ENCODE measurements at regions not wholly inside any gene's neighbourhood (a gene's known extent, or its start where the extent isn't known, plus 50 kb on each side); places are given as distances from the start of the nearest gene placed in this dataset.

DNA sequence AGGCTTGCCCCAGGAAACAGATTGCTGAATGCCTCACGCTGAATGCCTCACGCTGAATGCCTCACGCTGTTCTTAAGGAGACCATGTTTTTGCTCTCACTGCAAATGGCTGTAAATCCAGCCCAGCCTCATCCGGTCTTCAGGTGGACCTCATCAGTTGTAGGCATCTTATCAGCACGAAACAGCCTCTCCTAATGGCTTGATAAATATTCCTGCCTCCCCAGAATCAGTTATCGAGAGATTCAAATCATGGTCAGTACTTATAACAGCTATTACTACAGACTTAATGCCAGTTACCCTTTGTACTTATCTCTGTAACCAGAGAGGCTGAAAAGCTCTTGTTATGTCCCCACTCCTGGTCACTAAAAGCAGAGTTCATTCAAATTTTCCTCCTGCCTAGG lies 290.6 kb downstream of the FZD1 start:
- no peaks in the 10 kb centered on the region for H3K9me3 ChIP-seq (ENCODE audit: control insufficient read depth in 2 of 2, insufficient read depth in 1 of 2, low read length in 1 of 2)
- 55% methylated on average over 6 of the region's 6 CpGs for WGBS
- H3K4me1 ChIP-seq (ENCODE audit: control insufficient read depth in 2 of 2, insufficient read depth in 2 of 2, low read length in 2 of 2): peaks cover 0 to 4% of the 10 kb centered on the region in 2 donors
- no peak overlapping the region for H3K27ac ChIP-seq (ENCODE audit: low read depth in 1 of 2, low read length in 1 of 2)
- DNase-seq (ENCODE audit: low read depth in 6 of 9, low spot score in 9 of 9): no peak
- H3K4me3 ChIP-seq (ENCODE audit: low read length in 2 of 2): no peak overlapping the region
- H3K36me3 ChIP-seq (ENCODE audit: control insufficient read depth in 2 of 2, insufficient read depth in 2 of 2, low read length in 1 of 2): no peaks in the 10 kb centered on the region
- H3K27me3 ChIP-seq (ENCODE audit: control insufficient read depth in 2 of 2, insufficient read depth in 1 of 2, low read length in 1 of 2): no peaks in the 10 kb centered on the region

DNA sequence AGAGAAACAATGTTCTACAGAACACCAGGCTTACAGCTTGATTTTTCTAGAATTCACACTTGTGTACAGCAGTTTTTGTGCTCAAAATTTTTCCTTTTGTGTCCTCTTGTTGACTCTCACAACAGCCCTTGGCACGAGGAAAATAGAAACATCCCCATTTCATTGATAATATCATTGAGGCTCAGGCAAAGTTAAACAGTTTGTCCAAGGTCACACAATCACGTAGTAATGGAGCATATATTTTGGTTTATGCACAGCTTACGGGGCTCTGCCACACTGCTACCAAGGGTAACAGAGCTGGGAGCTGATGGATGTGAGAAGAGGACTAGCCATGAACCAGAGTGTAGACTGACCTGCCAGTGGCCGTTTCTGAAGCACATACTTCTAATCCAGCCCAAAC lies 292.0 kb downstream of the FZD1 start:
- Histone ChIP-seq H3K36me3 (ENCODE audit: control insufficient read depth in 2 of 2, insufficient read depth in 2 of 2, low read length in 1 of 2) (no peaks in the 10 kb centered on the region), H3K4me1 (ENCODE audit: control insufficient read depth in 2 of 2, insufficient read depth in 2 of 2, low read length in 2 of 2) (peaks cover 0 to 4% of the 10 kb centered on the region in 2 donors), H3K4me3 (ENCODE audit: low read length in 2 of 2) (no peak overlapping the region), H3K27me3 (ENCODE audit: control insufficient read depth in 2 of 2, insufficient read depth in 1 of 2, low read length in 1 of 2) (no peaks in the 10 kb centered on the region), H3K27ac (ENCODE audit: low read depth in 1 of 2, low read length in 1 of 2) (no peak overlapping the region), H3K9me3 (ENCODE audit: control insufficient read depth in 2 of 2, insufficient read depth in 1 of 2, low read length in 1 of 2) (no peaks in the 10 kb centered on the region)
- no peak for DNase-seq (ENCODE audit: low read depth in 6 of 9, low spot score in 9 of 9)
- WGBS: 90% methylated on average over 4 of the region's 4 CpGs

DNA sequence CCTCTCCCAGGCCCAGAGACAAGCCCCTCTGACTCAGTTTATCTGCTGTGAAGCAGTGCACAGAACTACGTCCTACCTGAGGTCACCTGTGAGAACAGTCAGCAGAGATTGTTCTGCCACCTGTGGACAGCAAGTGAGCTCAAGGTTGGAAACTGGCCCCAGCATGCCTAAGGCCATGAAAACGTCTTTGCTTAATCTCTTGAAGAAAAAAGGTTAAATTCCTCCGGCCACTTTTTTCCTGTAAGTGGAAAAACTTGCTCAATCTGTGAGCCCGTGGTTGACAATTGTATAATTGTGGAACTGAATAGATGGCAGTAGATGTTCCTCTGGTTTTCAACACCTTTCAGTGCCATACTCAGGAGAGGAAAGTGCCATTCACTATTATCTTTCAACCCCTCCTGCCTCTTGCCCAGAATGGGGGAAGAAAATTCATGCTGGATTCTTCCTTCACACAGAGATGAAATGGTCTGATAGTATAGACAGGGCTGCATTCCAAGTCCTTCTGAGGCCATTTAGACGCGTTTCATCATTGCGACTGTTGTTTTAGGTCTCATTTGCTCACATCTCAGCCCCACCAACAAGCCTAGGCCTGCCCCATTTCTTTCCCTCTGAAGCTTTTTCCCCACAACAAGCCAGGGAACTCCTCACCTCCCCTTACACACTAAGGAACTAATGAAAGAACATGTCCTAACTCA lies 292.9 kb downstream of the FZD1 start:
- Histone ChIP-seq H3K27ac (ENCODE audit: low read depth in 1 of 2, low read length in 1 of 2) (peak overlapping the region in 1 of 2 donors; percentile 32), H3K4me1 (ENCODE audit: control insufficient read depth in 2 of 2, insufficient read depth in 2 of 2, low read length in 2 of 2) (peaks cover 0 to 4% of the 10 kb centered on the region in 2 donors), H3K27me3 (ENCODE audit: control insufficient read depth in 2 of 2, insufficient read depth in 1 of 2, low read length in 1 of 2) (no peaks in the 10 kb centered on the region), H3K36me3 (ENCODE audit: control insufficient read depth in 2 of 2, insufficient read depth in 2 of 2, low read length in 1 of 2) (no peaks in the 10 kb centered on the region), H3K9me3 (ENCODE audit: control insufficient read depth in 2 of 2, insufficient read depth in 1 of 2, low read length in 1 of 2) (no peaks in the 10 kb centered on the region), H3K4me3 (ENCODE audit: low read length in 2 of 2) (no peak overlapping the region)
- peak in 1 of 9 donors; percentile 9 for DNase-seq (ENCODE audit: low read depth in 6 of 9, low spot score in 9 of 9)
- 73% methylated on average over 7 of the region's 7 CpGs for WGBS

DNA sequence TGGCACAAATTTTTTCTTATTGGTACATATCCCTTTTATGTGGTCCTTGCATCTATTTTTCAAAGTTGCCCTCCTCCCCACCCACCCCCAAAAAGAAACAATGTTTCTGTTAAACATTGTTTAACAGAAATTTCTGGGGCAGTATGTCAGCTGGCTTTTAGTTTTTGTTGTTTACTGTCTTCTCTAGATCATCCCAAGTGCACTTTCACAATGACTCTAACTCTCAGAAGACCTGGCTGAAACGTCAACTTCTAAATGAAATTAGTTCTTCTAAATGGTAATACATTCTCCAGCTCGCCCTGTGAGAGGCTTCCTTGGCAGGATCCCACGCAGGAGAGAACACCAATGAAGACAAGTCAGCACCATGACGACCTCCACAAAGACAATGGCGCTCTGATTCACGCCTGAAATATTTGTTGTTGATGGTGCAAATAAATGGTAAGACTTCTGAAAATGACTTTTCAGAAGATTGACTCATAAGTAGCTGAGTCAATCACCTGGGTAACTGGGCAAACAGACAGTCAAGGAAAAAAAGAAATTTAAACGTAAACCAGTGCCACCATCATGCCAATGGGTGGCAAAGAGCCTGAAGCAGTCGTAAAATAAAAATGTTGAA lies 293.7 kb downstream of the FZD1 start:
- Histone ChIP-seq H3K4me1 (ENCODE audit: control insufficient read depth in 2 of 2, insufficient read depth in 2 of 2, low read length in 2 of 2) (peaks cover 0 to 4% of the 10 kb centered on the region in 2 donors), H3K4me3 (ENCODE audit: low read length in 2 of 2) (no peak overlapping the region), H3K27ac (ENCODE audit: low read depth in 1 of 2, low read length in 1 of 2) (no peak overlapping the region), H3K9me3 (ENCODE audit: control insufficient read depth in 2 of 2, insufficient read depth in 1 of 2, low read length in 1 of 2) (no peaks in the 10 kb centered on the region), H3K36me3 (ENCODE audit: control insufficient read depth in 2 of 2, insufficient read depth in 2 of 2, low read length in 1 of 2) (no peaks in the 10 kb centered on the region), H3K27me3 (ENCODE audit: control insufficient read depth in 2 of 2, insufficient read depth in 1 of 2, low read length in 1 of 2) (no peaks in the 10 kb centered on the region)
- no peak for DNase-seq (ENCODE audit: low read depth in 6 of 9, low spot score in 9 of 9)
- 89% methylated on average over 8 of the region's 8 CpGs for WGBS

GRCh38 chr7:91559947-91560346 lies 295.7 kb downstream of the FZD1 start:
- H3K9me3 ChIP-seq (ENCODE audit: control insufficient read depth in 2 of 2, insufficient read depth in 1 of 2, low read length in 1 of 2): no peaks in the 10 kb centered on the region
- DNase-seq (ENCODE audit: low read depth in 6 of 9, low spot score in 9 of 9): no peak
- H3K4me1 ChIP-seq (ENCODE audit: control insufficient read depth in 2 of 2, insufficient read depth in 2 of 2, low read length in 2 of 2): peaks cover 0 to 4% of the 10 kb centered on the region in 2 donors
- no peak overlapping the region for H3K27ac ChIP-seq (ENCODE audit: low read depth in 1 of 2, low read length in 1 of 2)
- no peaks in the 10 kb centered on the region for H3K36me3 ChIP-seq (ENCODE audit: control insufficient read depth in 2 of 2, insufficient read depth in 2 of 2, low read length in 1 of 2)
- 96% methylated on average over 2 of the region's 2 CpGs for WGBS
- H3K4me3 ChIP-seq (ENCODE audit: low read length in 2 of 2): no peak overlapping the region
- H3K27me3 ChIP-seq (ENCODE audit: control insufficient read depth in 2 of 2, insufficient read depth in 1 of 2, low read length in 1 of 2): no peaks in the 10 kb centered on the region

- no peaks in the 10 kb centered on the region for H3K4me1 ChIP-seq (ENCODE audit: control insufficient read depth in 2 of 2, insufficient read depth in 2 of 2, low read length in 2 of 2)
- 92% methylated on average over 1 of the region's 1 CpG for WGBS
- DNase-seq (ENCODE audit: low read depth in 6 of 9, low spot score in 9 of 9): no peak
- H3K4me3 ChIP-seq (ENCODE audit: low read length in 2 of 2): no peak overlapping the region
- H3K27me3 ChIP-seq (ENCODE audit: control insufficient read depth in 2 of 2, insufficient read depth in 1 of 2, low read length in 1 of 2): no peaks in the 10 kb centered on the region
- no peaks in the 10 kb centered on the region for H3K9me3 ChIP-seq (ENCODE audit: control insufficient read depth in 2 of 2, insufficient read depth in 1 of 2, low read length in 1 of 2)
- H3K27ac ChIP-seq (ENCODE audit: low read depth in 1 of 2, low read length in 1 of 2): no peak overlapping the region
- H3K36me3 ChIP-seq (ENCODE audit: control insufficient read depth in 2 of 2, insufficient read depth in 2 of 2, low read length in 1 of 2): no peaks in the 10 kb centered on the region
Measured at GRCh38 chr7:91564101-91564500, 299.9 kb downstream of the FZD1 start.

DNA sequence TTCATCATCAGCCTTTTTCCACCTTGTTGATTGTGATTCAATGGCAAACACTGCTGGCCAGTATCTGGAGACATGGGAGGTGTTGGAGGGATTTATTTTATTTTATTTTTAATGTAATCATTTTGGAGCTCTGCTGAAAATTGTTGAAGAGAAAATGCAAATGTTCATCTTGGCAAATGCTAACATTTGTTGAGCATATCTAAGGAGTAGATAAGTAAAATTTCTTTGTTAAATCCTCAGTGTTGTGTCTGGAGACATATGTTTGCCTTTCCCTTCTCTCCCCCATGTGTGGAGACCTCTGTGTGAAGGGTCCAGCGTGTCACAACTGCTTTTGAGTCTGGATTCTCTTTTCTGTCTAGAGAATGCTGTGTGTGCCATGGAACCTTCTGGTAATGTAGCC lies 300.3 kb downstream of the FZD1 start:
- H3K27ac ChIP-seq (ENCODE audit: low read depth in 1 of 2, low read length in 1 of 2): no peak overlapping the region
- no peaks in the 10 kb centered on the region for H3K9me3 ChIP-seq (ENCODE audit: control insufficient read depth in 2 of 2, insufficient read depth in 1 of 2, low read length in 1 of 2)
- H3K4me1 ChIP-seq (ENCODE audit: control insufficient read depth in 2 of 2, insufficient read depth in 2 of 2, low read length in 2 of 2): no peaks in the 10 kb centered on the region
- H3K4me3 ChIP-seq (ENCODE audit: low read length in 2 of 2): no peak overlapping the region
- no peaks in the 10 kb centered on the region for H3K27me3 ChIP-seq (ENCODE audit: control insufficient read depth in 2 of 2, insufficient read depth in 1 of 2, low read length in 1 of 2)
- DNase-seq (ENCODE audit: low read depth in 6 of 9, low spot score in 9 of 9): no peak
- WGBS: 86% methylated on average over 1 of the region's 1 CpG
- no peaks in the 10 kb centered on the region for H3K36me3 ChIP-seq (ENCODE audit: control insufficient read depth in 2 of 2, insufficient read depth in 2 of 2, low read length in 1 of 2)

- H3K4me1 ChIP-seq (ENCODE audit: control insufficient read depth in 2 of 2, insufficient read depth in 2 of 2, low read length in 2 of 2): no peaks in the 10 kb centered on the region
- WGBS: 84% methylated on average over 13 of the region's 13 CpGs
Measured at GRCh38 chr7:91565499-91566401, 301.5 kb downstream of the FZD1 start.

GRCh38 chr7:91566402-91566732 lies 302.1 kb downstream of the FZD1 start:
- 88% methylated on average over 3 of the region's 3 CpGs for WGBS
- DNase-seq (ENCODE audit: low read depth in 6 of 9, low spot score in 9 of 9): no peak
- Histone ChIP-seq H3K9me3 (ENCODE audit: control insufficient read depth in 2 of 2, insufficient read depth in 1 of 2, low read length in 1 of 2) (no peaks in the 10 kb centered on the region), H3K4me1 (ENCODE audit: control insufficient read depth in 2 of 2, insufficient read depth in 2 of 2, low read length in 2 of 2) (no peaks in the 10 kb centered on the region), H3K27ac (ENCODE audit: low read depth in 1 of 2, low read length in 1 of 2) (no peak overlapping the region), H3K36me3 (ENCODE audit: control insufficient read depth in 2 of 2, insufficient read depth in 2 of 2, low read length in 1 of 2) (no peaks in the 10 kb centered on the region), H3K27me3 (ENCODE audit: control insufficient read depth in 2 of 2, insufficient read depth in 1 of 2, low read length in 1 of 2) (no peaks in the 10 kb centered on the region), H3K4me3 (ENCODE audit: low read length in 2 of 2) (no peak overlapping the region)

More at GRCh38 chr7:91565499-91566401, 301.5 kb downstream of the FZD1 start:
- DNase-seq (ENCODE audit: low read depth in 6 of 9, low spot score in 9 of 9): no peak
- Histone ChIP-seq H3K27me3 (ENCODE audit: control insufficient read depth in 2 of 2, insufficient read depth in 1 of 2, low read length in 1 of 2) (no peaks in the 10 kb centered on the region), H3K9me3 (ENCODE audit: control insufficient read depth in 2 of 2, insufficient read depth in 1 of 2, low read length in 1 of 2) (no peaks in the 10 kb centered on the region), H3K36me3 (ENCODE audit: control insufficient read depth in 2 of 2, insufficient read depth in 2 of 2, low read length in 1 of 2) (no peaks in the 10 kb centered on the region), H3K4me3 (ENCODE audit: low read length in 2 of 2) (no peak overlapping the region), H3K27ac (ENCODE audit: low read depth in 1 of 2, low read length in 1 of 2) (no peak overlapping the region)

All from thymus (tissue), 11 donors.